ENCODE measurements at regions not wholly inside any gene's neighbourhood (a gene's known extent, or its start where the extent isn't known, plus 50 kb on each side); places are given as distances from the start of the nearest gene placed in this dataset.

- no peak for TF ChIP-seq NANOG (IDR thresholded peaks at IDR 0.05; ENCODE audit: insufficient read depth, low read depth, low read length, poor library complexity, severe bottlenecking)
- no peak for TF ChIP-seq CHD1 (IDR thresholded peaks at IDR 0.05; ENCODE audit: low read depth, low read length)
Measured at GRCh38 chr11:109349276-109350080, 72.5 kb upstream of the C11orf87 start (continued).
